Esophagus (tissue), 2 donors: ENCODE measurements at regions not wholly inside any gene's neighbourhood (a gene's known extent, or its start where the extent isn't known, plus 50 kb on each side); places are given as distances from the start of the nearest gene placed in this dataset.

Source experiments
- H3K27ac ChIP-seq, 2 donors: one replicate each; pipeline ENCODE4 v1.5.1; 2013; ENCODE audit warnings: low read depth in 2 of 2, mild to moderate bottlenecking in 2 of 2, inconsistent platforms in 1 of 2, low read length in 1 of 2, moderate library complexity in 1 of 2
- H3K27me3 ChIP-seq, 2 donors: one replicate each; pipeline ENCODE4 v1.6.1; 2013; ENCODE audit warnings: low read length in 2 of 2, control low read depth in 1 of 2, mild to moderate bottlenecking in 1 of 2; ENCODE audit not compliant: insufficient read depth in 2 of 2, control insufficient read depth in 1 of 2
- H3K36me3 ChIP-seq, 2 donors: one replicate each; pipeline ENCODE4 v1.6.1; 2013; ENCODE audit warnings: low read length in 1 of 2; ENCODE audit not compliant: control insufficient read depth in 2 of 2, insufficient read depth in 2 of 2
- H3K4me1 ChIP-seq, 2 donors: one replicate each; pipeline ENCODE4 v1.6.1; 2013; ENCODE audit warnings: low read length in 1 of 2; ENCODE audit not compliant: control insufficient read depth in 2 of 2, insufficient read depth in 2 of 2
- H3K4me3 ChIP-seq, 2 donors: one replicate each; pipeline ENCODE4 v1.5.1; 2013; ENCODE audit warnings: low read length in 2 of 2, mild to moderate bottlenecking in 2 of 2, low read depth in 1 of 2, moderate library complexity in 1 of 2
- H3K9me3 ChIP-seq, 2 donors: one replicate each; pipeline ENCODE4 v1.6.1; 2013; ENCODE audit warnings: mild to moderate bottlenecking in 2 of 2, low read depth in 1 of 2, low read length in 1 of 2, moderate library complexity in 1 of 2; ENCODE audit not compliant: control insufficient read depth in 2 of 2, insufficient read depth in 1 of 2
- WGBS, 2 donors: extraction: QIAGEN DNeasy Blood & Tissue Kit; methylation state at CpG; one replicate each; pipeline ENCODE4 v1.1.7; 2013; 5-methylcytosine and 5-hydroxymethylcytosine counted together
- donor health status: healthy with polysubstance abuse.
- donor health status: Bipolar disorder and iron deficiency.

DNA sequence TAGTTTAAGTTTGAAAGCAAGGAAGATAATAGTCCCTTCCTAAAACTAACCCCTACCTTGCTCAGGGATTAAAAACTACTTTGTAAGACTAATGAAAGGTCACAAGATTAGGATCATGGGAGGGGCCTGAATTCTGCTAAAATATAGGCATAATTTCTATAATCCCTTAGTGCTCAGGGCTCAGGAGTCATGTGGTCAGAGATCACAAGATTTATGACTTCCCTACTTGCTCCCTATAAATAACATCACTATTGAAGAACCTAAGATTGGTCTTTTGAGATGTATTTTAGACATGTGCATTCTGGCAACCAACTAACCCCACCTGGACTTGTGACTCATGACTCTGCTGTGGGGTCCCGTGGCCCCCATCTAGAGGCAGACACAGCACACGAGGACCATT, 81.1 kb downstream of the STMND1 start:
- Histone ChIP-seq H3K27ac (no peak overlapping the region), H3K4me1 (no peaks in the 10 kb centered on the region), H3K4me3 (no peak overlapping the region), H3K9me3 (peaks cover 0 to 3% of the 10 kb centered on the region in 2 donors), H3K27me3 (no peaks in the 10 kb centered on the region), H3K36me3 (no peaks in the 10 kb centered on the region)
- WGBS, 2 donors: 58 to 61% methylated on average over 2 of the region's 2 CpGs

DNA sequence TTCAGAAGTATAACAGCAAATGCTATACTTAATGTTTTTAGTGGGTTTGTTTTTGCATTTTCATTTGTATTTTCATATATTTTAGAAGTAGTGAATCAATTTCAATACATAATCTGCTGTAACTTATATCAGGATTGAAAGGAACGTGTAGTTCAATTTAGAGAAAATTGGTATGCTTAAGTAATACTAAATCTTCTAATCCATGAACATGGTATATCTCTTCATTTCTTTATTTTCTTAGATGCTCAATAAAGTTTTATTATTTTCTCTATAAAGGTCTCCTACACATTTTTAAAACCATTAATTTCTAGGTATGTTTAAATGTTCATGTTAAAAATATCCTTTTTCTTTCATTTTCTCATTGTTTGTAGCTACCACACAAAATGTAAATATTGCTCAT, 85.1 kb downstream of the STMND1 start:
- H3K36me3 ChIP-seq: no peaks in the 10 kb centered on the region
- no peaks in the 10 kb centered on the region for H3K27me3 ChIP-seq
- H3K4me1 ChIP-seq: no peaks in the 10 kb centered on the region
- 84 to 85% methylated on average over 1 of the region's 1 CpG for WGBS, 2 donors
- no peaks in the 10 kb centered on the region for H3K9me3 ChIP-seq
- no peak overlapping the region for H3K27ac ChIP-seq
- H3K4me3 ChIP-seq: no peak overlapping the region

DNA sequence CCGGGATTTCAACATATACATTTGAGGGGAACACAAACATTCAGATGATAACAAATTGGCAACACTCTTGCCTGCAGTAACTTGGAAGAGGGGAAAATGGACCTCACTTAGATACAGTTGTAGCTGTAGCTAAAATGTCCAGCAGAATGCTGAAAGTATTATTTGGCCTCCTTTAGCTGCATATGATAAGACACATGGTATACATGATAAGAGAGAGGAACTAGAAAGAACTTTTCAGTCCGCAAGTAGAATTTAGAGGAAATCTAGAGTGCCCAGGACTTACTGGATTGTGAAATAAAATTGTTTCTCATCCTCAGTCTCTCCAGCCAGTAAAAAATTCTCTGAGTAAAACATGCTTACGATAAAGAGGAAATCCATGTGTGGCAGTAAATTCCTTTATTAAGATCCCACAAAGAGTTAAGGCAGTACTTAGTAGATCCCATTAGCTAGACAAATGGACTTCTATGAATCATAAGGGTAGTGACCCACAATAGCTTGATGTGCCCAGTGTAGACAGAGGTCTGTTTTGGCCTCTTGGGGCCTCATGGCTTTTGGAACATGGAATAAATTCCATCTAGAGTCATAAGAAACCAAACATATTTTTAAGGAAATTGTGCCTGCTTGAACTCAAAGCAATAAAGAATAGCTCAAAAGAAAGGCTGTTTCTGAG, 87.9 kb upstream of the RBM24 start:
- no peaks in the 10 kb centered on the region for H3K27me3 ChIP-seq
- no peak overlapping the region for H3K27ac ChIP-seq
- H3K36me3 ChIP-seq: no peaks in the 10 kb centered on the region
- H3K4me3 ChIP-seq: no peak overlapping the region
- WGBS, 2 donors: 79% methylated on average over 3 of the region's 3 CpGs
- H3K9me3 ChIP-seq: no peaks in the 10 kb centered on the region
- no peaks in the 10 kb centered on the region for H3K4me1 ChIP-seq

DNA sequence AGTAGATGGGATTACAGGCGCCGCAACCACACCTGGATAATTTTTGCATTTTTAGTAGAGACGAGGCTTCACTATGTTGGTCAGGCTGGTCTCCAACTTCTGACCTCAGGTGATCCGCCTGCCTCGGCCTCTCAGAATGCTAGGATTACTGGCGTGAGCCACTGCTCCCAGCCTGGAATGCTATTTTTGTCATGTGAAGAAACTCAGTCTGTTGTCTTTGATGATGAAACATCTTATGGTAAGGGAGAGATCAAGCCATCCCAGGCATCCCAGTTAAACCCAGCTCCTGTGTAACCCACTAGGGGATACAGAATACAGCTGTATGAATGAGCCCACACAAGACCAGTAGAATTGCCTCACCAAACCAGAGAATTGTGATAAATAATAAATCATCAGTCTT, 83.6 kb upstream of the RBM24 start:
- no peak overlapping the region for H3K27ac ChIP-seq
- H3K36me3 ChIP-seq: no peaks in the 10 kb centered on the region
- H3K4me1 ChIP-seq: no peaks in the 10 kb centered on the region
- H3K4me3 ChIP-seq: no peak overlapping the region
- peaks cover 0 to 3% of the 10 kb centered on the region in 2 donors for H3K9me3 ChIP-seq
- no peaks in the 10 kb centered on the region for H3K27me3 ChIP-seq
- WGBS, 2 donors: 95 to 98% methylated on average over 6 of the region's 6 CpGs

DNA sequence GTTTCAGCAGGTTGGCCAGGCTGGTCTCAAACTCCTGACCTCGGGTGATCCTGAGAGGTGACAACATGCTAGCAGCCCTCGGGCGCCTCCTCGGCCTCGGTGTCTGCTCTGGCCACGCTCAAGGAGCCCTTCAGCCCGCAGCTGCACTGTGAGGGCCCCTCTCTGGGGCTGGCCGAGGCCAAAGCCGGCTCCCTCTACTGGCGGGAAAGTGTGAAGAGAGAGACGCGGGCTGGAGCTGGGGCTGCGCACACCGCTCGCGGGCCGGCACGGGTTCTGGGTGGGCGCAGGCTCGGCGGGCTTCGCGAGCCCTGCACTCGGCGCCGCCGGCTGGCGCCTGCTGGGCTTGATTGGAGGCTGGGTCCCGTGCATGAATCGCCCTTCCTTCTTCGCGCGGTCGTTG, 80.8 kb upstream of the RBM24 start:
- H3K9me3 ChIP-seq: peaks cover 0 to 3% of the 10 kb centered on the region in 2 donors

DNA sequence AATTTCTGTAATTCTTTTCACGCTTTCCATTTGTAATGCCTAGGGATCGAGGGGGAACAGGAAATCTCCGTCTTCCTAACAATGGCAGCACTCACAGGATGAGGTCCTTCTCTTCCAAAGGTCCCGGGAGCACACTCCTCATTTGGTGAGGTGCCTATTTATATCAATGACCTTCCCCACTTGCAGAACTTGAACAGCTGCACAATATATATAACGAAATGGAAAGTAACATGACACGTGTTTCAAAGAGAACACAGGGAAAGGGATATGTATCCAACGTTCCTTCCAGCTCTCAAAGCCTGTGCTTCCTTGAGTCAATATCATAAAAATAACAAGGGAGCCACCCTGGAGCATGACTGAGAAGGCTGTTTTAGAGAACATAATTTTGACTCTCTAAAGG, 78.6 kb upstream of the RBM24 start:
- Histone ChIP-seq H3K36me3 (no peaks in the 10 kb centered on the region), H3K27me3 (no peaks in the 10 kb centered on the region), H3K27ac (no peak overlapping the region), H3K4me3 (no peak overlapping the region), H3K4me1 (no peaks in the 10 kb centered on the region), H3K9me3 (peaks cover 5% of the 10 kb centered on the region in 2 donors)
- WGBS, 2 donors: 54 to 65% methylated on average over 7 of the region's 7 CpGs

More for the DNA sequence above, 80.8 kb upstream of the RBM24 start:
- no peak overlapping the region for H3K4me3 ChIP-seq
- H3K36me3 ChIP-seq: no peaks in the 10 kb centered on the region
- WGBS, 2 donors: 53 to 58% methylated on average over 34 of the region's 34 CpGs
- no peaks in the 10 kb centered on the region for H3K4me1 ChIP-seq
- H3K27ac ChIP-seq: no peak overlapping the region
- H3K27me3 ChIP-seq: no peaks in the 10 kb centered on the region

DNA sequence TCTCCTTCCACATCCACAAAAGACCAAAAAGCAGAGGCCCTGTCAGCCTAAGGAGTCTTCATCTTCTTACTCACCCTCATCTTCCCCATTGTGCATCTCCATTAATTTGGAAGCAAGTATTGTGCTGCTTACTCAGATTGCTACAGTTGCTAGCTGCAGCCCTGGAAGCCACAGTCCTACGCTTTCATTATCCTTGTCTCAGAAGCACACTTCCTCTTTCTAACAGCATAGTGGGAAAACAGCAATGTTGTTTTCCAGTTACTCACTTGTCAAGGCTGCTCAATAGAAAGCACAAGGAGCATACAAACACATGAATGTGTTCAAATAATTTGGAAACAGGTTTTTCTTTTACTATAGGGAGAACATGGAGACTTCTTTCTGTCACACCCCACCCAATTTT, 76.6 kb upstream of the RBM24 start:
- whole genome bisulfite sequencing, 2 donors: 76 to 79% methylated on average over 1 of the region's 1 CpG

DNA sequence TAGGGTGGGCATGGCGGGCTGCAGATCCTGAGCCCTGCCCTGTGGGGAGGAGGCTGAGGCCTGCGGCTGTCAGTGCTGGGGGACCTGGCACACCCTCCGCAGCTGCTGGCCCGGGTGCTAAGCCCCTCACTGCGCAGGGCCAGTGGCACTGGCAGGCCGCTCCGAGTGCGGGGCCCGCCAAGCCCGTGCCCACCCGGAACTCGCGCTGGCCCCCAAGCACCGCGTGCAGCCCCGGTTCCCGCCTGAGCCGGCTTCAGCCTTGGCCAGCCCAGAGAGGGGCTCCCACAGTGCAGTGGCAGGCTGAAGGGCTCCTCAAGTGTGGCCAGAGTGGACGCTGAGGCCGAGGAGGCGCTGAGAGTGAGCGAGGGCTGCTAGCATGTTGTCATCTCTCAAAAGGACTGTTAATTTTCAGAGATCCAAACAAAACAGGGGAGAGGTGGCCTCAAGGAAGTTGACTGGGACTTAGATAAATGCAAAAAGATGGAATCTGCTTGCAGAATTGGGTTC, 74.5 kb upstream of the RBM24 start:
- Histone ChIP-seq H3K4me3 (no peak overlapping the region), H3K4me1 (no peaks in the 10 kb centered on the region), H3K9me3 (peaks cover 2 to 5% of the 10 kb centered on the region in 2 donors), H3K27me3 (no peaks in the 10 kb centered on the region), H3K36me3 (no peaks in the 10 kb centered on the region), H3K27ac (no peak overlapping the region)
- 97 to 98% methylated on average over 21 to 22 of the region's 22 CpGs for WGBS, 2 donors

More for the DNA sequence above, 76.6 kb upstream of the RBM24 start:
- H3K36me3 ChIP-seq: no peaks in the 10 kb centered on the region
- H3K9me3 ChIP-seq: peaks cover 5% of the 10 kb centered on the region in 2 donors
- H3K4me3 ChIP-seq: no peak overlapping the region
- no peak overlapping the region for H3K27ac ChIP-seq
- H3K27me3 ChIP-seq: no peaks in the 10 kb centered on the region
- H3K4me1 ChIP-seq: no peaks in the 10 kb centered on the region

DNA sequence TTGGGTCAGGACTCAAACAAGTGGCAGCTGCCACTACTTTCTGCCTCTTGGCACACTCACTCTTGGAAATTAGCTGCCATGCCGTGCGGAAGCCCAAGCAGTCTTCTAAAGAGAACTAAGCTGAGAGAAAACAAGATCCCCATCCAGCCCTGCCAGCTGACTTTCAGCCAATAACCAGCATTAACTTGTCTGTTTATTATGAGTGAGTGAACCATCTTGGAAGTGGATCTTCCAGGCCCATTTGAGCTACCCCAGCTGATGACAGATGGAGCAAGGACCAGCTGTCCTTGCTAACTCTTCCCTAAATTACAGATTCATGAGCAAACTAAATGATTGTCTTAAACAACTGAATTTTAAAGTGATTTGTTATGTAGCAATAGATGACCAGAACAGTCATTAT, 73.9 kb upstream of the RBM24 start:
- WGBS, 2 donors: 35 to 54% methylated on average over 2 of the region's 2 CpGs
- H3K9me3 ChIP-seq: peaks cover 2 to 5% of the 10 kb centered on the region in 2 donors
- H3K4me1 ChIP-seq: no peaks in the 10 kb centered on the region
- H3K4me3 ChIP-seq: no peak overlapping the region
- no peaks in the 10 kb centered on the region for H3K36me3 ChIP-seq
- no peak overlapping the region for H3K27ac ChIP-seq
- H3K27me3 ChIP-seq: no peaks in the 10 kb centered on the region

DNA sequence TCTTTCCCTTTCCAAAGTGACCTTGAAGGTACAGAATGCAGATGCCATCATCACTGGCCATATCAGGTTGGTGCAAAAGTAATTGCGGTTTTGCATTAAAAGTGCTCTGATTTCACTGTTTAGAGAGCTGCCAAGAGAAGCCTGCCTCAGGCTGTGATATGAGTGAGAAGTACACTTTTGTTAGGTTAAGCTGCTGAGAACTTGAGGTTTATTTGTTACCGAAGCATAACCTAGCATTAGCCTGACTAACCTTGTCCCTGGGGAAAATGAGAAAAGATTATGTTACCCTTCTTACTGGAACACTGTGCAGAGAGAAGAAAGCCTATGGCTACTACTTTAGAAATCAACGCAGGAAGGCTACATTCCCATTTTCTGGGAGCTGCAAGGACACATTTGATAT, 70.5 kb upstream of the RBM24 start:
- Histone ChIP-seq H3K27me3 (no peaks in the 10 kb centered on the region), H3K36me3 (no peaks in the 10 kb centered on the region), H3K4me3 (no peak overlapping the region), H3K4me1 (no peaks in the 10 kb centered on the region), H3K27ac (no peak overlapping the region), H3K9me3 (peaks cover 2 to 5% of the 10 kb centered on the region in 2 donors)
- WGBS, 2 donors: 90 to 94% methylated on average over 3 of the region's 3 CpGs
